GM21423 (cell line): ENCODE measurements at regions not wholly inside any gene's neighbourhood (a gene's known extent, or its start where the extent isn't known, plus 50 kb on each side); places are given as distances from the start of the nearest gene placed in this dataset.

Experiments used
- ATAC-seq: cut with Tn5 transposase; IDR thresholded peaks from one replicate; pipeline ENCODE4 v1.9.1; 2021; ENCODE audit warnings: mild to moderate bottlenecking, moderate library complexity; ENCODE audit not compliant: unreplicated experiment

GRCh38 chr2:142180820-142181533, 50.2 kb upstream of the LRP1B start:
- no peak for ATAC-seq
